Left cardiac atrium (tissue), 4 donors: ENCODE measurements at regions not wholly inside any gene's neighbourhood (a gene's known extent, or its start where the extent isn't known, plus 50 kb on each side); places are given as distances from the start of the nearest gene placed in this dataset.
"Not testable (repeated sequence)": the region's sequence is repeated elsewhere in the genome, so short reads cannot be mapped to it uniquely, and the experiment has no call there.

Experiments used
- ATAC-seq, 2 donors: fragments of 200-7000 bp; cut with Tn5 transposase; one replicate each; pipeline ENCODE4 v1.9.1; 2020; ENCODE audit warnings: mild to moderate bottlenecking in 2 of 2, moderate library complexity in 2 of 2
- DNase-seq: peaks from one replicate; pipeline ENCODE4 v3.0.0-alpha.2; 2020
- intact Hi-C, 2 donors: fragments of 100-400 bp; cut with DNase I; formaldehyde crosslinking; loops; one replicate each; pipeline versions ENCODE4 v1.14.1 to v1.15.1; 2022 to 2023
- donor health status: DM: no; HTN: yes; CAD: no.
- donor health status: DM: no; HTN: yes; CAD: no; lungs with severe emphysema.
- donor health status: DM: yes; HTN: yes; CAD: no.
- donor health status: Dilated cardiomyopathy.

- intact Hi-C loops: no loop called here
- DNase-seq (no peak), ATAC-seq (no peak)
Observed at GRCh38 chr2:238743243-238744065, 104.4 kb upstream of the TWIST2 start.

GRCh38 chr2:238744951-238745350, 102.9 kb upstream of the TWIST2 start:
- intact Hi-C loops: no loop called here
- no peak for DNase-seq
- no peak for ATAC-seq

GRCh38 chr2:238745997-238746396, 101.9 kb upstream of the TWIST2 start:
- intact Hi-C loops: no loop called here
- ATAC-seq (no peak), DNase-seq (no peak)

GRCh38 chr2:238747114-238747513, 100.8 kb upstream of the TWIST2 start:
- DNase-seq: no peak
- no peak for ATAC-seq
- intact Hi-C loops: no loop called here

GRCh38 chr2:238747557-238747956, 100.3 kb upstream of the TWIST2 start:
- no peak for ATAC-seq
- intact Hi-C loops: no loop called here

GRCh38 chr2:238750212-238750904, 97.5 kb upstream of the TWIST2 start:
- DNase-seq: no peak
- ATAC-seq: no peak
- intact Hi-C loops: no loop called here

More at GRCh38 chr2:238747557-238747956, 100.3 kb upstream of the TWIST2 start:
- DNase-seq: no peak

- DNase-seq (no peak), ATAC-seq (no peak)
- intact Hi-C loops: no loop called here
Observed at GRCh38 chr2:238754259-238754658, 93.6 kb upstream of the TWIST2 start.

GRCh38 chr2:238761868-238762267, 86.0 kb upstream of the TWIST2 start:
- DNase-seq (no peak), ATAC-seq (no peak)
- intact Hi-C loops: no loop called here

GRCh38 chr2:238763471-238763995, 84.4 kb upstream of the TWIST2 start:
- ATAC-seq: no peak
- no peak for DNase-seq
- intact Hi-C loops: no loop called here

GRCh38 chr2:238765590-238765989, 82.3 kb upstream of the TWIST2 start:
- DNase-seq (no peak), ATAC-seq (no peak)
- intact Hi-C loops: no loop called here

- DNase-seq (no peak), ATAC-seq (peak in 1 of 2 donors; percentile 38)
- intact Hi-C loops: no loop called here
Observed at GRCh38 chr2:238771218-238771617, 76.7 kb upstream of the TWIST2 start.

- DNase-seq: no peak
- peak in 1 of 2 donors; percentile 38 for ATAC-seq
- intact Hi-C loops: no loop called here
Observed at GRCh38 chr2:238771639-238772038, 76.2 kb upstream of the TWIST2 start.

- intact Hi-C loops: no loop called here
- DNase-seq (no peak), ATAC-seq (no peak)
Observed at GRCh38 chr2:238772635-238773297, 75.1 kb upstream of the TWIST2 start.

- no peak for ATAC-seq
- intact Hi-C loops: no loop called here
- DNase-seq: no peak
Observed at GRCh38 chr2:238773472-238773871, 74.4 kb upstream of the TWIST2 start.

- DNase-seq (no peak), ATAC-seq (no peak)
- intact Hi-C loops: no loop called here
Observed at GRCh38 chr2:238774071-238774470, 73.8 kb upstream of the TWIST2 start.

- DNase-seq: no peak
- ATAC-seq: no peak
- intact Hi-C loops: no loop called here
Observed at GRCh38 chr2:238774980-238775509, 72.8 kb upstream of the TWIST2 start.

- DNase-seq: no peak
- no peak for ATAC-seq
- intact Hi-C loops: no loop called here
Observed at GRCh38 chr2:238775591-238775990, 72.3 kb upstream of the TWIST2 start.

- intact Hi-C loops: no loop called here
- no peak for DNase-seq
Observed at GRCh38 chr2:238776003-238776760, 71.7 kb upstream of the TWIST2 start.

GRCh38 chr2:238776761-238777046, 71.2 kb upstream of the TWIST2 start:
- ATAC-seq, intact Hi-C loops, DNase-seq: not testable (repeated sequence)

More at GRCh38 chr2:238776003-238776760, 71.7 kb upstream of the TWIST2 start:
- no peak for ATAC-seq
